ENCODE measurements at regions not wholly inside any gene's neighbourhood (a gene's known extent, or its start where the extent isn't known, plus 50 kb on each side); places are given as distances from the start of the nearest gene placed in this dataset.

DNA sequence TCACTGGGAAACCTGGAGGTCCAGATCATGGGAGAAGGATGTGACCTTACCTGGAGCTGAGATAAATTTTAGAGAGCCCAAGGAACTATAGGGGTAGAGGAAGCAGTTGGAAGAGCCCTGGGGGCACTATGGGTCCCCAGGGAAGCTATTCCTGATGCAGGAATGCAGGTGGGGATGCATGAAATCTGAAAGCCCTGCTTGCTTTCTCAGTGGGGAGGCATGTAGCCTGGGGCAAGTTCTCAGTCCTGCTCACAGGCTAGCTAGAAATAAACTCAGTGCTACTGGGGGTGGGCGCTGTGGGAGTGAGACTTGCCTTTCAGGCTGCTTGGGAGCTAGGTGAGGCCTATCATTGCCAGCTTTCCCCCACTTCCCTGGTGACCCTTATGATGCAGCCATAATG is 499.7 kb downstream of the PTH2R start:
- TF ChIP-seq, protein P1, sequence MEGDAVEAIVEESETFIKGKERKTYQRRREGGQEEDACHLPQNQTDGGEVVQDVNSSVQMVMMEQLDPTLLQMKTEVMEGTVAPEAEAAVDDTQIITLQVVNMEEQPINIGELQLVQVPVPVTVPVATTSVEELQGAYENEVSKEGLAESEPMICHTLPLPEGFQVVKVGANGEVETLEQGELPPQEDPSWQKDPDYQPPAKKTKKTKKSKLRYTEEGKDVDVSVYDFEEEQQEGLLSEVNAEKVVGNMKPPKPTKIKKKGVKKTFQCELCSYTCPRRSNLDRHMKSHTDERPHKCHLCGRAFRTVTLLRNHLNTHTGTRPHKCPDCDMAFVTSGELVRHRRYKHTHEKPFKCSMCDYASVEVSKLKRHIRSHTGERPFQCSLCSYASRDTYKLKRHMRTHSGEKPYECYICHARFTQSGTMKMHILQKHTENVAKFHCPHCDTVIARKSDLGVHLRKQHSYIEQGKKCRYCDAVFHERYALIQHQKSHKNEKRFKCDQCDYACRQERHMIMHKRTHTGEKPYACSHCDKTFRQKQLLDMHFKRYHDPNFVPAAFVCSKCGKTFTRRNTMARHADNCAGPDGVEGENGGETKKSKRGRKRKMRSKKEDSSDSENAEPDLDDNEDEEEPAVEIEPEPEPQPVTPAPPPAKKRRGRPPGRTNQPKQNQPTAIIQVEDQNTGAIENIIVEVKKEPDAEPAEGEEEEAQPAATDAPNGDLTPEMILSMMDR (conservative IDR thresholded peaks at IDR 0.05; ENCODE audit: low read depth, low read length): no peak
- no peak for TF ChIP-seq EZH2 (IDR thresholded peaks at IDR 0.05; ENCODE audit: borderline replicate concordance, low read depth, low read length, poor library complexity, severe bottlenecking)

Data from A673 (cell line).